OCI-LY1 (cell line): ENCODE measurements at regions not wholly inside any gene's neighbourhood (a gene's known extent, or its start where the extent isn't known, plus 50 kb on each side); places are given as distances from the start of the nearest gene placed in this dataset.

Experiments used
- H2AFZ ChIP-seq: fragments of 200-600 bp; sonication (generic), shearing (Covaris generic); 2 replicates; pipeline ENCODE4 v1.6.0; 2014; ENCODE audit warnings: antibody characterized with exemption, mild to moderate bottlenecking, low read length
- H3F3A ChIP-seq: fragments of 200-600 bp; sonication (generic), shearing (Covaris generic); 2 replicates; pipeline ENCODE4 v1.6.0; 2014; ENCODE audit warnings: mild to moderate bottlenecking, antibody characterized with exemption, low read length, moderate library complexity; ENCODE audit not compliant: insufficient read depth
- H3K27ac ChIP-seq: fragments of 200-600 bp; sonication (generic); 2 replicates; pipeline ENCODE4 v1.5.1; 2014; ENCODE audit warnings: low read length, mixed run types, mild to moderate bottlenecking, low read depth; ENCODE audit not compliant: poor library complexity, severe bottlenecking
- H3K27me3 ChIP-seq: fragments of 200-600 bp; sonication (generic); 2 replicates; pipeline ENCODE4 v1.6.0; 2014; ENCODE audit warnings: antibody characterized with exemption, mild to moderate bottlenecking, low read length, moderate library complexity; ENCODE audit not compliant: insufficient read depth
- H3K36me3 ChIP-seq: fragments of 200-600 bp; sonication (generic); 2 replicates; pipeline ENCODE4 v1.6.1; 2014; ENCODE audit warnings: mild to moderate bottlenecking, antibody characterized with exemption, low read length, moderate library complexity, mixed read lengths; ENCODE audit not compliant: insufficient read depth
- H3K4me1 ChIP-seq: fragments of 200-600 bp; sonication (generic); 2 replicates; pipeline ENCODE4 v1.5.1; 2014; ENCODE audit warnings: mild to moderate bottlenecking, low read length, moderate library complexity; ENCODE audit not compliant: insufficient read depth, severe bottlenecking
- H3K4me2 ChIP-seq: fragments of 200-600 bp; sonication (generic), shearing (Covaris generic); 2 replicates; pipeline ENCODE4 v1.6.1; 2014; ENCODE audit warnings: low read length
- H3K4me3 ChIP-seq: fragments of 200-600 bp; sonication (generic); 2 replicates; pipeline ENCODE4 v1.5.1; 2014; ENCODE audit warnings: low read length, low read depth, mild to moderate bottlenecking, mixed read lengths; ENCODE audit not compliant: poor library complexity, severe bottlenecking
- H3K79me2 ChIP-seq: fragments of 200-600 bp; shearing (Covaris generic); 2 replicates; pipeline ENCODE4 v1.6.1; 2016; ENCODE audit warnings: mixed run types, low read length, mixed read lengths; ENCODE audit not compliant: insufficient read depth
- H3K9ac ChIP-seq: fragments of 200-600 bp; sonication (generic), shearing (Covaris generic); 2 replicates; pipeline ENCODE4 v1.6.1; 2014; ENCODE audit warnings: mild to moderate bottlenecking, low read length, mixed read lengths
- H3K9me2 ChIP-seq: fragments of 200-600 bp; sonication (generic), shearing (Covaris generic); 2 replicates; pipeline ENCODE4 v1.6.1; 2014; ENCODE audit warnings: low read depth, mild to moderate bottlenecking, low read length, mixed read lengths
- H3K9me3 ChIP-seq: fragments of 200-600 bp; shearing (Covaris generic); 2 replicates; pipeline ENCODE4 v1.6.1; 2014; ENCODE audit warnings: low read length, mixed read lengths
- H4K20me1 ChIP-seq: fragments of 200-600 bp; sonication (generic), shearing (Covaris generic); 2 replicates; pipeline ENCODE4 v1.6.0; 2016; ENCODE audit warnings: mild to moderate bottlenecking, low read length; ENCODE audit not compliant: insufficient read depth
- EZH2 ChIP-seq: fragments of 200-600 bp; sonication (generic), shearing (Covaris generic); IDR thresholded peaks from 2 replicates; pipeline ENCODE4 v1.8.0; 2017; ENCODE audit warnings: borderline replicate concordance, mixed run types, mild to moderate bottlenecking, antibody characterized with exemption, low read length, moderate library complexity, mixed read lengths
- TF ChIP-seq, protein P1 (sequence below): fragments of 200-600 bp; sonication (generic), shearing (Covaris generic); IDR thresholded peaks from 2 replicates; pipeline ENCODE4 v1.5.1; 2017; ENCODE audit warnings: mild to moderate bottlenecking, antibody characterized with exemption, low read length, moderate library complexity, mixed read lengths

DNA sequence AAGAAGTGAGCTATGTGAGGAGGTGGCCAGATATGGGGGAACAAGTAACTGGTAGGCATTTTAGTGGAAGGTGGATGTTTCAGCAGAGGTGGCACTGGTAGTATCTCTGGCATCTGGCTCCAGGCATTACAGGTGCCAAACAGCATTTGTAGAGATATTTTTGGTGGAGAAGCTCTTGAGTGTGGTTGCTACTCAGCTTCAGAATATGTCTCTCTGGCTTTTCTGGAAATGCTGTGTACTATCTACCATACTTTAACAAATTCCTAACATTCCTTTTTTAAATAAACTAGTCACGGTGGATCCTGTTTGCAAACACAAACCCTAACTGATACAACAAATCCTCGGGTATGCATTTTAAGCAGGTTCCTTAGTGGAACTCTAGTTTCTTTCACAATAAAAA, 128.0 kb downstream of the BARX2 start:
- H3K27ac ChIP-seq, result no peak overlapping the region
- no peaks in the 10 kb centered on the region for H3K9me2 ChIP-seq
- no peaks in the 10 kb centered on the region for H3K4me1 ChIP-seq
- H3K79me2 ChIP-seq, result no peaks in the 10 kb centered on the region
- no peaks in the 10 kb centered on the region for H3F3A ChIP-seq
- no peaks in the 10 kb centered on the region for H3K9me3 ChIP-seq
- H2AFZ ChIP-seq, result no peak overlapping the region
- no peak overlapping the region for H3K4me2 ChIP-seq
- H4K20me1 ChIP-seq, result no peaks in the 10 kb centered on the region
- H3K4me3 ChIP-seq, result no peak overlapping the region
- TF ChIP-seq, protein P1, sequence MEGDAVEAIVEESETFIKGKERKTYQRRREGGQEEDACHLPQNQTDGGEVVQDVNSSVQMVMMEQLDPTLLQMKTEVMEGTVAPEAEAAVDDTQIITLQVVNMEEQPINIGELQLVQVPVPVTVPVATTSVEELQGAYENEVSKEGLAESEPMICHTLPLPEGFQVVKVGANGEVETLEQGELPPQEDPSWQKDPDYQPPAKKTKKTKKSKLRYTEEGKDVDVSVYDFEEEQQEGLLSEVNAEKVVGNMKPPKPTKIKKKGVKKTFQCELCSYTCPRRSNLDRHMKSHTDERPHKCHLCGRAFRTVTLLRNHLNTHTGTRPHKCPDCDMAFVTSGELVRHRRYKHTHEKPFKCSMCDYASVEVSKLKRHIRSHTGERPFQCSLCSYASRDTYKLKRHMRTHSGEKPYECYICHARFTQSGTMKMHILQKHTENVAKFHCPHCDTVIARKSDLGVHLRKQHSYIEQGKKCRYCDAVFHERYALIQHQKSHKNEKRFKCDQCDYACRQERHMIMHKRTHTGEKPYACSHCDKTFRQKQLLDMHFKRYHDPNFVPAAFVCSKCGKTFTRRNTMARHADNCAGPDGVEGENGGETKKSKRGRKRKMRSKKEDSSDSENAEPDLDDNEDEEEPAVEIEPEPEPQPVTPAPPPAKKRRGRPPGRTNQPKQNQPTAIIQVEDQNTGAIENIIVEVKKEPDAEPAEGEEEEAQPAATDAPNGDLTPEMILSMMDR, result no peak
- TF ChIP-seq EZH2, result no peak
- no peaks in the 10 kb centered on the region for H3K36me3 ChIP-seq
- H3K27me3 ChIP-seq, result no peaks in the 10 kb centered on the region
- no peak overlapping the region for H3K9ac ChIP-seq

DNA sequence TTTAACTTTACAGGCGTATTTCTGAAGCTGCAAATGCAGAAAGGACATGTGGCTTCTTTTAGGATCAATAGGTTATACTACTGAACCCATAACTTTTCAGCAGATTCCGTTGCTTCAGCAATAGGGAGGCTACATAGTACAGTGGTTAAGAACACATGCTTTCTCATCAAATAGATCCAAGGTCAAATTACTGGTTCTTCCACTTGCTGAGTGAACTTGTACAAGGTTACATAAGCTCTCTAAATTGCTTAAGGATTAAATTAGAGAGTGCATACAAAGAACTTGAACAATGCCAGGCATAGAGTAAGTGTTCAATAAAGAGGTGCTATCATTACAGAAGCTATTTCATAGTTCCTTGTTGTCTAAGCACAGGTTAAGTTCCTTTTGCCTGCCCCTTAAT, 129.6 kb downstream of the BARX2 start:
- H3K9me3 ChIP-seq, result no peaks in the 10 kb centered on the region
- no peaks in the 10 kb centered on the region for H4K20me1 ChIP-seq
- no peak overlapping the region for H2AFZ ChIP-seq
- H3K9ac ChIP-seq, result no peak overlapping the region
- no peak overlapping the region for H3K4me3 ChIP-seq
- no peaks in the 10 kb centered on the region for H3F3A ChIP-seq
- H3K36me3 ChIP-seq, result no peaks in the 10 kb centered on the region
- no peaks in the 10 kb centered on the region for H3K79me2 ChIP-seq
- H3K27me3 ChIP-seq, result no peaks in the 10 kb centered on the region
- no peak overlapping the region for H3K27ac ChIP-seq
- no peaks in the 10 kb centered on the region for H3K4me1 ChIP-seq
- no peak for TF ChIP-seq EZH2
- TF ChIP-seq, protein P1, result no peak
- H3K9me2 ChIP-seq, result no peaks in the 10 kb centered on the region
- H3K4me2 ChIP-seq, result no peak overlapping the region

DNA sequence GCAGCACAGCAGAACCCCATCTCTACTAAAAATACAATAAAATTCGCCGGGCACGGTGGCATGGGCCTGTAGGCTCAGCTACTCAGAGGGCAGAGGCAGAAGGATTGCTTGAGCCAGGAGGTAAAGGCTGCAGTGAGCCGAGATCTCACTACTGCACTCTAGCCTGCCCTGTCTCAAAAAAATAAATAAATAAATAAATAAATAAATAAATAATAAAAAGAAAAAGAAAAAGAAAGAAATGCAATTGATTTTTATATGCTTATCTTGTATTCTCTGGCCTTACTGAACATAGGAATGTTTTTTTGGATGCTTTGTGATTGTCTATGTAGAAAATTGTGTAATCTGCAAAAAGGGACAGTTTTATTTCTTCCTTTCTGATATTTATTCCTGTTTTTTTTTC, 132.5 kb downstream of the BARX2 start:
- Histone ChIP-seq H2AFZ (no peak overlapping the region), H3K27ac (no peak overlapping the region), H3K36me3 (no peaks in the 10 kb centered on the region), H3F3A (no peaks in the 10 kb centered on the region), H3K4me2 (no peak overlapping the region), H3K4me1 (no peaks in the 10 kb centered on the region), H4K20me1 (no peaks in the 10 kb centered on the region), H3K79me2 (no peaks in the 10 kb centered on the region), H3K9ac (no peak overlapping the region), H3K27me3 (no peaks in the 10 kb centered on the region), H3K4me3 (no peak overlapping the region), H3K9me3 (no peaks in the 10 kb centered on the region), H3K9me2 (no peaks in the 10 kb centered on the region)
- TF ChIP-seq, protein P1, result no peak
